Tibial nerve (tissue), 4 donors: ENCODE measurements at regions not wholly inside any gene's neighbourhood (a gene's known extent, or its start where the extent isn't known, plus 50 kb on each side); places are given as distances from the start of the nearest gene placed in this dataset.

Experiments
- DNase-seq, 2 donors: peaks; one replicate each; pipeline ENCODE4 v3.0.0-alpha.2; 2019; ENCODE audit warnings: low spot score in 2 of 2
- H3K27ac ChIP-seq, 4 donors: fragments of 200-600 bp; sonication (generic) in 3 of 4; one replicate each; pipeline ENCODE4 v1.5.1; 2017 to 2019; ENCODE audit warnings: mild to moderate bottlenecking in 1 of 4
- H3K27me3 ChIP-seq, 2 donors: fragments of 200-600 bp; sonication (generic) in 1 of 2; one replicate each; pipeline versions ENCODE4 v1.5.1 to v1.6.0; 2017 to 2019
- H3K36me3 ChIP-seq, 3 donors: fragments of 200-600 bp; sonication (generic); one replicate each; pipeline ENCODE4 v1.5.1; 2018 to 2019
- H3K4me1 ChIP-seq, 4 donors: fragments of 200-600 bp; sonication (generic) in 3 of 4; one replicate each; pipeline ENCODE4 v1.5.1; 2017 to 2019
- H3K4me3 ChIP-seq, 4 donors: fragments of 200-600 bp; sonication (generic) in 3 of 4; one replicate each; pipeline ENCODE4 v1.5.1; 2017 to 2019; ENCODE audit warnings: mild to moderate bottlenecking in 1 of 4, moderate library complexity in 1 of 4
- H3K9me3 ChIP-seq, 4 donors: fragments of 200-600 bp; sonication (generic) in 3 of 4; one replicate each; pipeline ENCODE4 v1.5.1; 2017 to 2019
- CTCF ChIP-seq, 5 experiments: fragments of 200-600 bp in 3 of 5; fragments of 450-650 bp in 2 of 5; sonication (generic) in 3 of 5; IDR thresholded peaks; one replicate each; pipeline ENCODE4 v1.5.1; 2016 to 2019; ENCODE audit warnings: antibody characterized with exemption in 5 of 5, mild to moderate bottlenecking in 3 of 5, moderate library complexity in 2 of 5
- EP300 ChIP-seq, 2 donors: sonication (generic); formaldehyde crosslinking; IDR thresholded peaks; one replicate each; pipeline ENCODE4 v1.6.1; 2017; ENCODE audit warnings: antibody characterized with exemption in 2 of 2, mild to moderate bottlenecking in 1 of 2
- POLR2A ChIP-seq, 2 donors: fragments of 450-650 bp; IDR thresholded peaks; one replicate each; pipeline ENCODE4 v1.6.1; 2017; ENCODE audit warnings: antibody characterized with exemption in 2 of 2, mild to moderate bottlenecking in 2 of 2, moderate library complexity in 2 of 2
- WGBS, 2 donors: methylation state at CpG; one replicate each; pipeline ENCODE4 v1.1.5; 2018; 5-methylcytosine and 5-hydroxymethylcytosine counted together

- no peak for TF ChIP-seq POLR2A (IDR thresholded peaks at IDR 0.05)
- TF ChIP-seq CTCF (IDR thresholded peaks at IDR 0.05) = no peak
- no peak for TF ChIP-seq EP300 (IDR thresholded peaks at IDR 0.05)
- H3K27ac ChIP-seq = no peak overlapping the region
- no peaks in the 10 kb centered on the region for H3K9me3 ChIP-seq
- no peaks in the 10 kb centered on the region for H3K4me1 ChIP-seq
- no peaks in the 10 kb centered on the region for H3K36me3 ChIP-seq
- DNase-seq = no peak
- H3K4me3 ChIP-seq = no peak overlapping the region
- no peaks in the 10 kb centered on the region for H3K27me3 ChIP-seq
Observed at GRCh38 chrX:99602107-99602506, 808.0 kb downstream of the PCDH19 start.

DNA sequence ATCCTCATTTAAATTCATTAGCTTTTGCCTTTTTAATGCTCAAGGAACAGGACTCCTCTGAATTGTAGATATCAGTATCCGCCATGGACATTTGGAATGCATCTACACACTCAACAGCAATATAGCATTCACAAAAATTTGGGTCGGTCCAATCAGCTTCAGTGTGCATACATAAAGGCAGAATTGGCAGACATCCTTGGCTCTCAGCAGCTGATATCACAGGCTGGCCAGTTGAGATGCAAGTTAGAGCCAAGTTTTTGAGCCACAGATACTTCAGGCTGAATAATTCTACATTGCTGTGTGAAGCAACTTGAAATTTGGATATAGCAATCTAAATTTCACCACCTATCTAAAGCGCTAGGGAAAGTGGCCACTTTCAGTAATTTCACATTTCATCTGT, 821.1 kb downstream of the PCDH19 start:
- H3K4me1 ChIP-seq = no peaks in the 10 kb centered on the region
- TF ChIP-seq POLR2A (IDR thresholded peaks at IDR 0.05) (no peak), EP300 (IDR thresholded peaks at IDR 0.05) (no peak), CTCF (IDR thresholded peaks at IDR 0.05) (no peak)
- no peak overlapping the region for H3K27ac ChIP-seq
- H3K4me3 ChIP-seq = no peak overlapping the region
- WGBS, 2 donors = 73 to 88% methylated on average over 3 of the region's 3 CpGs
- H3K36me3 ChIP-seq = no peaks in the 10 kb centered on the region
- DNase-seq = no peak
- H3K27me3 ChIP-seq = no peaks in the 10 kb centered on the region
- no peaks in the 10 kb centered on the region for H3K9me3 ChIP-seq

DNA sequence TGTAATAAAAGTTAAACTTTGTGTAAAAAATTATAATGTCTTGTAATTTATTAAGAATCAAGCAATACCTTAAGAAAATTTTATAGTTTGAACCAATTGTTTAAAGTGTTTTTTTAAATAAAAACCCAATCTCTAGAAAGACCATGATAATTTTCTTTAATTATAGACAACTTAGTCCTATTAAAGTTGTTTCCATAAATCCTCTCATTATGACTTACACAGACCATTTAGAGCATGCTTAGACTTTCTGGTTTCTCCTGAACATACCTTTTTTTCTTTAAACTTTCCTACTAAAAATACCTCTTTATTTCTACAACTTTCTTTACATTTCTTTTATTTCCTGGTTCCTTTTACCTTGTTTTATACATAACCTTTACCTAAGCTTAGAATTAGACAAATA, 837.4 kb downstream of the PCDH19 start:
- TF ChIP-seq EP300 (IDR thresholded peaks at IDR 0.05) (no peak), CTCF (IDR thresholded peaks at IDR 0.05) (no peak), POLR2A (IDR thresholded peaks at IDR 0.05) (no peak)
- H3K4me3 ChIP-seq = no peak overlapping the region
- no peaks in the 10 kb centered on the region for H3K36me3 ChIP-seq
- no peak overlapping the region for H3K27ac ChIP-seq
- DNase-seq = no peak
- H3K9me3 ChIP-seq = peaks cover 0 to 6% (median 2%) of the 10 kb centered on the region in 4 donors
- H3K27me3 ChIP-seq = no peaks in the 10 kb centered on the region
- H3K4me1 ChIP-seq = no peaks in the 10 kb centered on the region

- H3K27me3 ChIP-seq = no peaks in the 10 kb centered on the region
- WGBS, 2 donors = 75 to 79% methylated on average over 5 of the region's 5 CpGs
- DNase-seq = no peak
- H3K4me1 ChIP-seq = no peaks in the 10 kb centered on the region
- no peak overlapping the region for H3K4me3 ChIP-seq
- H3K36me3 ChIP-seq = no peaks in the 10 kb centered on the region
- H3K27ac ChIP-seq = no peak overlapping the region
- H3K9me3 ChIP-seq = no peaks in the 10 kb centered on the region
- no peak for TF ChIP-seq EP300 (IDR thresholded peaks at IDR 0.05)
- no peak for TF ChIP-seq POLR2A (IDR thresholded peaks at IDR 0.05)
- no peak for TF ChIP-seq CTCF (IDR thresholded peaks at IDR 0.05)
Observed at GRCh38 chrX:99549381-99549780, 860.7 kb downstream of the PCDH19 start.

DNA sequence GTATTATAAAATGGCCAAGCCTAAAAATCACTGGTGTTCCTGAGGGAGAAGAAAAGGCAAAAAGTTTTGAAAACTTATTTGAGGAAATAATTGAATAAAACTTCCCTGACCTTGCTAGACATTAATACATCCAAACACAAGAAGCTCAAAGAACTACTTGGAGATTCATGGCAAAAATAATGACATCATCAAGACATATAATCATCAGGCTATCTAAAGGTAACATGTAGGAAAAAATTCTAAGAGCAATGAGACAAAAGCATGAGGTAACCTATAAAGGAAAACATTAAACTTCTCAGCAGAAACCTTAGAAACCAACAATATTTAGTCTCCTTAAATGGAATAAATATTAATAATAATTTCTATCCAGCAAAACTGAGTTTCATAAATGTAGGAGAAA, 887.6 kb downstream of the PCDH19 start:
- Histone ChIP-seq H3K36me3 (no peaks in the 10 kb centered on the region), H3K27me3 (no peaks in the 10 kb centered on the region), H3K4me3 (no peak overlapping the region), H3K9me3 (no peaks in the 10 kb centered on the region), H3K4me1 (no peaks in the 10 kb centered on the region), H3K27ac (no peak overlapping the region)
- DNase-seq = no peak
- no peak for TF ChIP-seq EP300 (IDR thresholded peaks at IDR 0.05)
- TF ChIP-seq CTCF (IDR thresholded peaks at IDR 0.05) = no peak
- TF ChIP-seq POLR2A (IDR thresholded peaks at IDR 0.05) = no peak
